Caco-2 (cell line): ENCODE measurements at regions not wholly inside any gene's neighbourhood (a gene's known extent, or its start where the extent isn't known, plus 50 kb on each side); places are given as distances from the start of the nearest gene placed in this dataset.
A peak's percentile ranks its signal among the peaks of the same experiment; 100 is the strongest.

ENCODE experiments used
- BruUV-seq: library from RNA; stranded (reverse); fragments of 400-500 nt; replicated peaks from 2 replicates; lab custom pipeline; 2021; lab: Mats Ljungman, UMichigan
- CTCF ChIA-PET: fragments of 300-600 bp; sonication (Branson Sonifier 250); formaldehyde crosslinking; loops from one replicate; lab custom pipeline; 2022; ENCODE audit warnings: antibody characterized with exemption; lab: Charles Lee
- POLR2A ChIA-PET: fragments of 300-600 bp; sonication (Branson Sonifier 250); formaldehyde crosslinking; loops from one replicate; lab custom pipeline; 2022; ENCODE audit warnings: antibody characterized with exemption; lab: Charles Lee
- DNase-seq, 2 experiments: peaks; one replicate each; pipeline versions ENCODE4 v3.0.0 to v3.0.0-alpha.2; 2020 to 2022
- H3K27me3 ChIP-seq: replicated peaks from 2 replicates; pipeline ENCODE4 v1.6.0; 2011; ENCODE audit warnings: low read length; ENCODE audit not compliant: control insufficient read depth, insufficient read depth
- H3K36me3 ChIP-seq: 2 replicates; pipeline ENCODE4 v1.5.1; 2011; ENCODE audit warnings: low read length; ENCODE audit not compliant: control insufficient read depth, insufficient read depth
- H3K4me1 ChIP-seq: fragments of 250-450 bp; sonication (Bioruptor Pico); 2 replicates; pipeline ENCODE4 v1.5.1; 2020; ENCODE audit warnings: mild to moderate bottlenecking
- H3K4me3 ChIP-seq: 2 replicates; pipeline ENCODE4 v1.5.1; 2011; ENCODE audit warnings: low read depth, mild to moderate bottlenecking, control low read depth, low read length
- H3K9me3 ChIP-seq: fragments of 250-450 bp; sonication (Bioruptor Pico); 2 replicates; pipeline ENCODE4 v1.5.1; 2020; ENCODE audit warnings: mild to moderate bottlenecking, moderate library complexity
- H3K27ac Mint-ChIP-seq: one replicate; pipeline ENCODE4 v1.8.0; 2022; ENCODE audit warnings: mixed read lengths; ENCODE audit not compliant: unreplicated experiment
- H3K27me3 Mint-ChIP-seq: one replicate; pipeline ENCODE4 v1.8.0; 2022; ENCODE audit warnings: mixed read lengths; ENCODE audit not compliant: insufficient read depth, unreplicated experiment
- H3K36me3 Mint-ChIP-seq: one replicate; pipeline ENCODE4 v1.8.0; 2022; ENCODE audit warnings: mild to moderate bottlenecking, mixed read lengths; ENCODE audit not compliant: insufficient read depth, unreplicated experiment
- H3K4me1 Mint-ChIP-seq: one replicate; pipeline ENCODE4 v1.8.0; 2022; ENCODE audit warnings: low read depth, mixed read lengths; ENCODE audit not compliant: unreplicated experiment
- H3K4me3 Mint-ChIP-seq: one replicate; pipeline ENCODE4 v1.8.0; 2022; ENCODE audit warnings: mild to moderate bottlenecking, moderate library complexity, mixed read lengths; ENCODE audit not compliant: unreplicated experiment
- H3K9me3 Mint-ChIP-seq: one replicate; pipeline ENCODE4 v1.8.0; 2022; ENCODE audit warnings: mixed read lengths; ENCODE audit not compliant: unreplicated experiment
- CTCF ChIP-seq, 2 experiments: fragments of 200-600 bp in 1 of 2; IDR thresholded peaks; 1 replicate in 1 of 2; 2 replicates in 1 of 2; pipeline versions ENCODE4 v1.5.1 to v1.8.0; 2011 to 2022; ENCODE audit warnings: antibody characterized with exemption in 1 of 2, control low read depth in 1 of 2, inconsistent platforms in 1 of 2, low read depth in 1 of 2, low read length in 1 of 2, mild to moderate bottlenecking in 1 of 2, moderate library complexity in 1 of 2; ENCODE audit not compliant: insufficient read depth in 1 of 2, severe bottlenecking in 1 of 2, unreplicated experiment in 1 of 2
- intact Hi-C: fragments of 100-400 bp; cut with micrococcal nuclease; formaldehyde crosslinking; loops from one replicate; pipeline ENCODE4 v1.10.0; 2022; ENCODE audit not compliant: unreplicated experiment

- Mint-ChIP-seq H3K4me1 (no peaks in the 10 kb centered on the region), H3K27me3 (no peaks in the 10 kb centered on the region), H3K27ac (no peak overlapping the region), H3K4me3 (no peak overlapping the region), H3K9me3 (no peaks in the 10 kb centered on the region), H3K36me3 (no peaks in the 10 kb centered on the region)
- intact Hi-C loops: no loop called here
- BruUV-seq: no TSS peak
- Histone ChIP-seq H3K27me3 (no peaks in the 10 kb centered on the region), H3K4me1 (no peaks in the 10 kb centered on the region), H3K4me3 (no peak overlapping the region), H3K36me3 (no peaks in the 10 kb centered on the region), H3K9me3 (no peaks in the 10 kb centered on the region)
- CTCF ChIA-PET: no interaction called here
- no peak for DNase-seq
- POLR2A ChIA-PET: no interaction called here
- no peak for TF ChIP-seq CTCF (IDR thresholded peaks at IDR 0.05; ENCODE audit: insufficient read depth in 1 of 2, low read depth in 1 of 2, low read length in 1 of 2, severe bottlenecking in 1 of 2, unreplicated experiment in 1 of 2)
Observed at GRCh38 chr3:80750637-80751036, 982.8 kb upstream of the ROBO1 start.

DNA sequence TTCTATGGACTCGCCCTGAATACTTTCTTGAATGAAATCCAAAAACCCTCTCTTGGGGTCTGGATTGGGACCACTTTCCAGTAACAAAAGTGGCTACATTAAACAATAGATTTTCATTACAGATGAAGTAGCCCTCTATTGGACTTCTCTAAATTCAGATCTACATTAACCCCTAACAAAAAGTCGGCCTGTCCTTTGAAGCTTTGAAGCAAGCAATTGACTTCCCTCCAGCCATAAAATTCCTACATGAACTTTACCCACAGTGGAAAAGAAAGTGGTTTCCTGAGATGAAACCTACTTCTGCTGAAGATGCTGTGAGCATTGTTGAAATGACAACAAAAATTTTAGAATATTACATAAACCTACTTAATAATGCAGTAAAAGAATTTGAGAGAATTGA, 967.1 kb upstream of the ROBO1 start:
- Mint-ChIP-seq H3K4me3 (no peak overlapping the region), H3K27me3 (no peaks in the 10 kb centered on the region), H3K27ac (peak overlapping the region; percentile 68), H3K4me1 (peaks cover 10% of the 10 kb centered on the region), H3K36me3 (peaks cover 10% of the 10 kb centered on the region), H3K9me3 (no peaks in the 10 kb centered on the region)
- no peak for DNase-seq
- POLR2A ChIA-PET: no interaction called here
- H3K4me3 ChIP-seq: no peak overlapping the region
- intact Hi-C loops: no loop called here
- peaks cover 12% of the 10 kb centered on the region for H3K9me3 ChIP-seq
- no peaks in the 10 kb centered on the region for H3K36me3 ChIP-seq
- CTCF ChIA-PET: no interaction called here
- H3K4me1 ChIP-seq: peaks cover 33% of the 10 kb centered on the region
- no peak for TF ChIP-seq CTCF (IDR thresholded peaks at IDR 0.05; ENCODE audit: insufficient read depth in 1 of 2, low read depth in 1 of 2, low read length in 1 of 2, severe bottlenecking in 1 of 2, unreplicated experiment in 1 of 2)
- BruUV-seq: no TSS peak
- H3K27me3 ChIP-seq: no peaks in the 10 kb centered on the region

- H3K4me3 ChIP-seq: no peak overlapping the region
- no peak for TF ChIP-seq CTCF (IDR thresholded peaks at IDR 0.05; ENCODE audit: insufficient read depth in 1 of 2, low read depth in 1 of 2, low read length in 1 of 2, severe bottlenecking in 1 of 2, unreplicated experiment in 1 of 2)
- H3K27me3 ChIP-seq: no peaks in the 10 kb centered on the region
- no peaks in the 10 kb centered on the region for H3K9me3 Mint-ChIP-seq
- peaks cover 10% of the 10 kb centered on the region for H3K4me1 Mint-ChIP-seq
- ChIA-PET POLR2A (no interaction called here), CTCF (no interaction called here)
- peak overlapping the region; percentile 68 for H3K27ac Mint-ChIP-seq
- BruUV-seq: no TSS peak
- peaks cover 10% of the 10 kb centered on the region for H3K36me3 Mint-ChIP-seq
- peak in 1 of 2 experiments; percentile 1 for DNase-seq
- H3K36me3 ChIP-seq: no peaks in the 10 kb centered on the region
- intact Hi-C loops: no loop called here
- H3K4me1 ChIP-seq: peaks cover 33% of the 10 kb centered on the region
- no peaks in the 10 kb centered on the region for H3K27me3 Mint-ChIP-seq
- H3K4me3 Mint-ChIP-seq: peak overlapping the region; percentile 50
- peaks cover 12% of the 10 kb centered on the region for H3K9me3 ChIP-seq
Observed at GRCh38 chr3:80734483-80734882, 966.7 kb upstream of the ROBO1 start.
